GM21381 (cell line): ENCODE measurements at regions not wholly inside any gene's neighbourhood (a gene's known extent, or its start where the extent isn't known, plus 50 kb on each side); places are given as distances from the start of the nearest gene placed in this dataset.
A peak's percentile ranks its signal among the peaks of the same experiment; 100 is the strongest.
"Not testable (repeated sequence)": the region's sequence is repeated elsewhere in the genome, so short reads cannot be mapped to it uniquely, and the experiment has no call there.

ENCODE experiments used
- ATAC-seq: cut with Tn5 transposase; IDR thresholded peaks from one replicate; pipeline ENCODE4 v1.9.1; 2021; ENCODE audit warnings: mild to moderate bottlenecking, moderate library complexity; ENCODE audit not compliant: unreplicated experiment

DNA sequence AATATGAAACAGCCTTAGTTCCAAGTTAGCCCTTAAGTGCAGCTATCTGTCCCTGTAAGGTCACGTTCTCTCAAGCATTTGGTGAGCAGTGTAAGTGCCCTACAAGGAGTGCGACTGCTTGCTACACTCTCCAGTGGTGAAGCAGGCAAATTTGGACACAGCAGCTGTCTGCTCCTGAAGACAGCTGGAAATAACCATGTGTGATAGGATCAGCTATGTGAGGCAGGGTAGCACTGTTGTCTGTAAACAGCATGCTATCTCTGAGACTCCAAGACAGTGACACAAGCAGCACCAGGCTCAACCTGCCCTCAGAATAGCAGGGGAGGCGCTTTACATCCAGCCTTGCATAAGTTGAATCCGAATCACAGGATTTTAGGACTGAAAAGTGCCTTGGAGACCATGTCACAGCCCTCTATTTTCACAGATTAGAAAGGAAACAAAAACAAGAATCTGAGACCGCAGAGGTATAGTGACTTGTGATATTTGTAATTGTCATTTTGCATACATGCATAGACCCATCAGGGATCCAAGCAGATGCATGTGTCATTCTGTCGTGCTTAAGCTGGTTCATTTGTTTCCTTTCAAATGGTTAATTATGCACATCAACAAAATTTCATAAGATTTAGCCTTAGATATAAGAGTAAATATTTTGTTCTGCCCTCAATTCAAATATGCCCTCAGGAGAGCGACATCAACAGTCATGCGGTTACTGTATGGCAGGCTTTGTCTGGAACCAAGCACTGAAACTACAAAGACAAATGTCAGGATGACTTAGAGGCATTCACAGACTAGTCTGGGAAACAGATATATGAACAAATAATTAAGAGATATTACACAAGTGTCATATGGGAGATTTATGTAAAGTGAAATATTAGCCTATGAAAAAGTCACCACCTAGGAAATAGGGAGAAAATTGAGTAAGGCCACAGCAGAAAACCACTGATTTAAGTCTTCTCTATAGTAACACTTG is 134.9 kb upstream of the NRIP1 start:
- ATAC-seq, result no peak

- ATAC-seq, result no peak
Measured at GRCh38 chr21:15203740-15204139, 138.9 kb upstream of the NRIP1 start.

DNA sequence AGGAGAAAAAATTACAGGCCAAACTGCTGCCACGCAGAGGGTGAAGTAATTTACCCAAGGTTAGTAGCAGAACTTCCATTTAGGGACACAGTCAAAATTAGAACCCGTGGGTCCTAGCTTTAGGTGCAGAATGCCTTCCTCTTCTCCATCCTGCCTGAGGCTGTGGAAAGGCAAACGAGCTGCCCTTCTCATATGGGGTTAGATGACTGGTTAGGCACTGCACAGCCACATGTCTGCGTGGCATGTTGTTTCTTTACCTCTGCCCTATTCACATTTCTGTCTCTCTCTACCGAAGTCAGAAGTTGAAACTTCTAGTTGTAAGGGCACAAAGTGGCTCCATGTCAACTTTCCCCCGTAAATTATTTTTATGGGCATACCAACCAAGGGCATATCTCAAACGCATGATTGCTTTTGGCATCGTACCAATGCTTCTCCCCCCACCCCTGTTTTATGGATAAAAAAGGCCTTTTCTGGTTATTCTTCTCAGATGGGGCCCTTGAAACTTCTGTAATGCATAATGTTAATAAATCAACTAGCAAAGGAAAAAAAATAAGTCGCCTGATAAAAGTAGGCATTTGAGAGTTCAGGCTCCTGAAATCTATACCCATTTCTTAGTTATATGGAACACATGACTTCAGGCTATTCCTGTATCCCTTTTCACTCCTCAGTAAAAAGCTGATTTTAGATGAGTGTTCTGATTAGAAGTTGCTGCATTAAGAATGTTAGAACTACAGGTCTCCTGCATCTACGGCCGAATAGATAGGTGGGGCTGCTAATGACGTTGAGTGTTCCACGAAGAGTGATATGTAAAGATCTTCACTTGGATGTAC is 139.6 kb upstream of the NRIP1 start:
- ATAC-seq, result no peak

DNA sequence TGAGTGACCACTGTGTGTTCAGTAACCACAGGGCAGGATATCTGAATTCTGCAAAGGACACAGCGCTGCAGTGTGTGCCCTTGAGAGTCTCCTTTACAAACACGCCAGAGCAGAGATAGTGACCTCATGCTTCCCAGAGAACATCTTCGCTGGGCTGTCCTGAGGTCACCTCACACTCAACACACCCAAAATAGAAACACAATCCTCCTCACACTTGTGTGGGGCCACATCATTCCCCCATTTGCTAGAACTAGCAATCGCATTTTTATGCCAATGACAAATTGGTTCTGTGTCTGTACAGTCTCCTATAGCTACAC is 140.1 kb upstream of the NRIP1 start:
- ATAC-seq, result no peak

DNA sequence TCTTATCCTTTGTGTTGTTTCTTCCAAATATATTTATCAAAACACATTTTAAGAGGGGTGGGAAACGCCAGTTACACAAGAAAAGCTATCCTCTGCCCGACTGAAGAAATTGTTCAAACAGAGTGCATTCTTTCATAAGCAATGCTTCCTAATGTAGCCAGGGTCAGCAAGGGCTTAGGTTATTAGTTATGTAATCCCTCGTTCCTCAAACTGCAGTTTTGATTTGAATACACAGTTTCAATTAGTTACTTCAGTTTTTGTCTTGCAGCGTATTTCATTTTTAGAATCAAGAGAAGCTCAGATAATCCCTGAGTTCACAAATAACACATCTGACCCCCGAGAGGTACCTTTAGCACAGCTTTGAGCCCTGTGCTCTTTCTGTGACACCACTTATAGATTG is 141.7 kb upstream of the NRIP1 start:
- ATAC-seq, result peak; percentile 74

GRCh38 chr21:15207231-15207630 is 142.4 kb upstream of the NRIP1 start:
- no peak for ATAC-seq

- no peak for ATAC-seq
Measured at GRCh38 chr21:15207635-15208370, 143.0 kb upstream of the NRIP1 start.

DNA sequence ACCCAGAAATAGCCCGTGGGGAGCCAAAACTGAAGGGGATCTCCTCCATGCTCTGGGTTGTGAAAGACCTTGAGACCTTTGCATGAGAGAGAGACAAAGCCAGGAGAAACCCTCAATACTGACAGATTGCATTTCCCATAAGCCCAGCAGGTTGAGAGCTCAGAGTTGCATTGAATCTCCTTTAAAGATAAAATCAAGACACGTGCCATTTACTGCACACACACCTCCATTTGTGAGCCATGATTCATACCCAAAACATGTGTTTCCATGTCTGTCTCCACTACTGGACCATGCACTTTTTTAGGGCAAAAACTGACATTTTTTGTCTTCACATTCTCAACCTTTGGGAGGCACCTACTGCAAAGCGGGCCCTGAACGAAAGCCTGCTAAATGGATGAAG is 144.0 kb upstream of the NRIP1 start:
- no peak for ATAC-seq

- no peak for ATAC-seq
Measured at GRCh38 chr21:15209224-15209623, 144.4 kb upstream of the NRIP1 start.

DNA sequence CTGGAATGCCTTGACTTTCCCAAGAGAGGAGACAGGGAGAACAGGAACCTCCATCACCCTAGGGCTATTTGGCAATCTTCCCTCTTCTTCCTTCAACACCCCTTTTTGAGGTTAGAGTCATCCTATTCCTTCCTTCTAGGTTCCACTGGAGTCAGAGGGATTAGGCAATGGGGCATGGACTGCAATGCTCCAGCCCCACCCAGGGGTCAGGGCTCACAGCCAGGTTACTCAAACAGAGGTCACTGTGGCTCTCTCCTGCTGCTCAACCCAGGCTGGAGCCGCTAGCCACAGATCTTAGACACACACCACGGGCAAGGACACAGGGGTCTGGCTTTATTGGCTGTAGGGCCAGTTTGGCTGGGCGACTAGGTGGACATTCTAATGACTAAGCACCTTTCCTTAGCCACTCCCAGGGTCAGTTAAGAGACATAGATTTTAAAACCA is 145.5 kb upstream of the NRIP1 start:
- ATAC-seq, result no peak

DNA sequence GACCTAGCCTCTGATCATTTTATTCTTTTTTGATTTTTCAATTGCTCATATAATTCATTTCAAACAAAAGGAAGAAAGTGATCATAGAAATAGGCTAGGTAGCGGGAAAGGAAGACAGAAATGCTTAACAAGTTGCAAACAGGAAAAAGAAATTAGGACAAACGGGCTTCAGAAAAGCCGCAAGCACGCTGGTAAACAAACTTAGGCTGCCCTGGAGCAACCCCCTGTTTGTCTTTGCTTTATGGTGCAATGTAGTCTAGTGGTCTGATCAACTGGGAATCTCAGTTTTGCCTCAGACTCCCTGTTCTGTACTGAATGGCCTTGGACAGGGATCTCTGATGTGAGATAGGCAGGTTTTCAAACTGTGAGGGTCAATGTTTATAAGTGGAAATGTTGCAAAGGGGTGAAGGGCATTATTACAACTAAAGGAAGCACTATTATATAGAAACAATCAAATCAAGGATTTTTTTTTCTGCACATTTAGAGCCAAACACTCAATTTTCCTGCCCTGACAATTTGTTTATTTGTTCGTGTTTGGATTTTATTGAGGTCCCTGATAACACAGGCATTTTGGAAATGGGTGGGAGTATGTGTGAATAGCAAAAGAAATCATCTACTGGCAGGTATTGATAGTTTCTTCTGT is 146.8 kb upstream of the NRIP1 start:
- ATAC-seq, result no peak

- ATAC-seq, result no peak
Measured at GRCh38 chr21:15212206-15212605, 147.4 kb upstream of the NRIP1 start.

DNA sequence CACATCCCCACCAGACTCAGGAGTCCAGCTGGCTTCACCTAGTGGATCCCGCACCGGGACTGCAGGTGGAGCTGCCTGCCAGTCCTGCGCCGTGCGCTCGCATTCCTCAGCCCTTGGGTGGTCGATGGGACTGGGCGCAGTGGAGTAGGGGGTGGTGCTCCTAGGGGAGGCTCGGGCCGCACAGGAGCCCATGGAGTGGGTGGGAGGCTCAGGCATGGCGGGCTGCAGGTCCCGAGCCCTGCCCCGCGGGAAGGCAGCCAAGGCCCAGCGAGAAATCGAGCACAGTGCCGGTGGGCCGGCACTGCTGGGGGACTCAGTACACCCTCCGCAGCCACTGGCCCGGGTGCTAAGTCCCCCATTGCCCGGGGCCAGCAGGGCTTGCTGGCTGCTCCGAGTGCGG is 153.7 kb upstream of the NRIP1 start:
- not testable (repeated sequence) for ATAC-seq

GRCh38 chr21:15219039-15219438 is 154.2 kb upstream of the NRIP1 start:
- ATAC-seq, result no peak

DNA sequence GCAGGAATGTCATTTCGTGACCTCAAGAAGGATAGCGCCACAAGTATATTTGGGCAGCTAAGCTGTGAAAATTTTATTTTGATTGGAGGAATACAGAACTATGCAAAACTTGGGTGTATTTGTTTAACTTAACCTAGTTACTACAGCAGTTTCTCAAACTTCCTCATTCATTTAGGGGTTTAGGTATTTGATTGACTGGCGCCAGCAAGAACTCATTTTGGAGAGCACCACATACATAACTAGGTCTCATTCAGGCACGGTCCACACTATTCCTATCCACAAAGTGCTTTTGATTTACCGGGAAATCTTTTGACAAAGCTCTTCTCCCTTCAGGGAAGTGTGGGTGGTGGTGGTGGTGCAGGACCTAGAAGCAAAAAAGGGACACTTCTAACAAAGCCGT is 155.1 kb upstream of the NRIP1 start:
- ATAC-seq, result no peak

- ATAC-seq, result no peak
Measured at GRCh38 chr21:15221799-15222386, 157.1 kb upstream of the NRIP1 start.

DNA sequence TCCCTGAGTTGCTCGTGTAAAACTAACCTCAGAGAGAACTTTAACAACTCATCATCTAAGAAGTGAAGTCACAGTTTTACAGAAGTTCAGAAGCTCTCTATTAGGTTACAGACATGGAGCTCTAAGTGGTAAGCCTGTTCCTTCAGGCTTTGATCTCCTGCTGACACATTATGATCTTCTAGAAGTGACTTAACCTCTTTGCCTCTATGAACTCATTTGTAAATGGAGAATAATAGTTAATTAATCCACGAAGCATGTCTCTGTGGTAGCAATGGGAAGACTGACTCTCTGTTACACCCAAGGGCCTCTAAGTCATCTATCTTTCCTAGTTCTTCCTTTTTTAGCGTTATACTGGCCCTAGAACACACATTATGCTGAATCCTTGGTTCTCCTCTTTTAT is 157.9 kb upstream of the NRIP1 start:
- ATAC-seq, result no peak

DNA sequence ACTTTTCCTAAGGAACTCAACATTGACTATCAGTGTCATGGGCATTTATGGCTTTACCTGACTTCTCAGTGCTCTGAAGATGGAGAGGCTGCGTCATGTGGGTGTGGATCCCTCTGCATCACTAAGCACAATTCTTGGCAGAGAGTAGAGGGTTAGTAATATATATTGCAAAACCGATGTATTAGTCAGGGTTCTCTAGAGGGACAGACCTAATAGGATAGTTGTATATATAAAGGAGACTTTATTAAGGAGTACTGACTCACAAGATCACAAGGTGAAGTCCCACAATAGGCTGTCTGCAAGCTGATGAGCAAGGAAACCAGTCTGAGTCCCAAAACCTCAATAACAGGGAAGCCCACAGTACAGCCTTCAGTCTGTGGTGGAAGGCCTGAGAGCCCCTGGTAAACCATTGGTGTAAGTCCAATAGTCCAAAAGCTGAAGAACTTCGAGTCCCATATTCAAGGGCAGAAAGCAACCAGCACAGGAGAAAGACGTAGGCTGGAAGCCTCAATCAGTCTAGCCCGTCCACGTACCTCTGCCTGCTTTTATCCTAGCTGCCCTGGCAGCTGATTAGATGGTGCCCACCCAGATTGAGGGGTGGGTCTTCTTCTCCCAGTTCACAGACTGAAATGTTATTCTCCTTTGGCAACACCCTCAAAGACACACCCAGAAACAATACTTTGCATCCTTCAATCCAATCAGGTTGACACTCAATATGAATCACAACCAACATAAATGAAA is 159.7 kb upstream of the NRIP1 start:
- no peak for ATAC-seq

GRCh38 chr21:15227919-15228318 is 163.1 kb upstream of the NRIP1 start:
- ATAC-seq, result no peak

- ATAC-seq, result no peak
Measured at GRCh38 chr21:15229390-15229789, 164.6 kb upstream of the NRIP1 start.
